CD4-positive, alpha-beta T cell (primary cell): ENCODE measurements at regions not wholly inside any gene's neighbourhood (a gene's known extent, or its start where the extent isn't known, plus 50 kb on each side); places are given as distances from the start of the nearest gene placed in this dataset.

Source experiments
- ATAC-seq: fragments of 200-7000 bp; cut with Tn5 transposase; one replicate; pipeline ENCODE4 v1.10.0; 2022; ENCODE audit warnings: mild to moderate bottlenecking; ENCODE audit not compliant: poor library complexity
- CTCF ChIA-PET: fragments of 350-600 bp; sonication (Branson Sonifier 250); formaldehyde crosslinking; loops from one replicate; lab custom pipeline; 2021; ENCODE audit warnings: antibody characterized with exemption, inconsistent platforms; lab: Charles Lee
- POLR2A ChIA-PET: fragments of 350-600 bp; sonication (Branson Sonifier 250); formaldehyde crosslinking; loops from one replicate; lab custom pipeline; 2021; ENCODE audit warnings: antibody characterized with exemption, inconsistent platforms; lab: Charles Lee
- DNase-seq, 14 experiments: peaks; one replicate each; pipeline ENCODE4 v3.0.0-alpha.2; 2013 to 2020; ENCODE audit warnings: mixed read lengths in 2 of 14
- H3K27ac ChIP-seq, 2 donors: one replicate each; pipeline versions ENCODE4 v1.5.1 to v1.7.0; 2013; ENCODE audit warnings: low read length in 2 of 2, low read depth in 1 of 2, mild to moderate bottlenecking in 1 of 2
- H3K27me3 ChIP-seq, 2 experiments: 1 replicate in 1 of 2; 2 replicates in 1 of 2; pipeline versions ENCODE4 v1.6.1 to v1.7.0; 2013; ENCODE audit warnings: low read length in 2 of 2, control low read depth in 1 of 2, mild to moderate bottlenecking in 1 of 2, moderate library complexity in 1 of 2; ENCODE audit not compliant: insufficient read depth in 2 of 2, control insufficient read depth in 1 of 2
- H3K36me3 ChIP-seq: one replicate; pipeline ENCODE4 v1.6.1; 2013; ENCODE audit warnings: low read length, control low read depth; ENCODE audit not compliant: insufficient read depth
- H3K4me1 ChIP-seq: one replicate; pipeline ENCODE4 v1.6.1; 2013; ENCODE audit warnings: low read length, control low read depth; ENCODE audit not compliant: insufficient read depth
- H3K4me3 ChIP-seq: one replicate; pipeline ENCODE4 v1.5.1; 2013; ENCODE audit warnings: mild to moderate bottlenecking, low read length, moderate library complexity
- H3K9me3 ChIP-seq, 2 experiments: 1 replicate in 1 of 2; 2 replicates in 1 of 2; pipeline versions ENCODE4 v1.6.1 to v1.7.0; 2013; ENCODE audit warnings: low read length in 2 of 2, mild to moderate bottlenecking in 2 of 2, control low read depth in 1 of 2, moderate library complexity in 1 of 2; ENCODE audit not compliant: control insufficient read depth in 1 of 2, insufficient read depth in 1 of 2
- H3K27ac Mint-ChIP-seq: one replicate; pipeline ENCODE4 v1.8.0; 2020; ENCODE audit warnings: mixed read lengths
- H3K27me3 Mint-ChIP-seq: one replicate; pipeline ENCODE4 v1.8.0; 2021; ENCODE audit warnings: mixed read lengths
- H3K36me3 Mint-ChIP-seq: one replicate; pipeline ENCODE4 v1.8.0; 2021; ENCODE audit warnings: low read depth, mixed read lengths
- H3K4me1 Mint-ChIP-seq: one replicate; pipeline ENCODE4 v1.8.0; 2021; ENCODE audit warnings: low read depth, mixed read lengths
- H3K4me3 Mint-ChIP-seq: one replicate; pipeline ENCODE4 v1.8.0; 2020; ENCODE audit warnings: mild to moderate bottlenecking, mixed read lengths
- H3K9me3 Mint-ChIP-seq: one replicate; pipeline ENCODE4 v1.8.0; 2020; ENCODE audit warnings: mixed read lengths
- CTCF ChIP-seq: fragments of 200-600 bp; IDR thresholded peaks from one replicate; pipeline ENCODE4 v1.8.0; 2022; ENCODE audit warnings: antibody characterized with exemption, mild to moderate bottlenecking
- intact Hi-C, 2 experiments: fragments of 100-400 bp; cut with DNase I in 1 of 2; cut with micrococcal nuclease in 1 of 2; formaldehyde crosslinking; loops; one replicate each; pipeline versions ENCODE4 v1.15.1 to v1.9.0; 2023 to 2025; cut with DNase I, micrococcal nuclease

- Histone ChIP-seq H3K9me3 (no peaks in the 10 kb centered on the region), H3K27me3 (peaks cover 6 to 10% of the 10 kb centered on the region in 2 experiments), H3K27ac (no peak overlapping the region), H3K36me3 (no peaks in the 10 kb centered on the region), H3K4me1 (peaks cover 6% of the 10 kb centered on the region), H3K4me3 (no peak overlapping the region)
- Mint-ChIP-seq H3K4me3 (no peak overlapping the region), H3K27ac (no peak overlapping the region), H3K27me3 (peaks cover 33% of the 10 kb centered on the region), H3K36me3 (no peaks in the 10 kb centered on the region), H3K4me1 (no peaks in the 10 kb centered on the region), H3K9me3 (no peaks in the 10 kb centered on the region)
- ATAC-seq, result no peak
- no peak for DNase-seq
- no peak for TF ChIP-seq CTCF
- ChIA-PET CTCF (interaction anchor here (1.2 to 1.3 kb wide), 2 partner anchors 297 to 300 kb away, joined by 3 to 4 read pairs; no protein-coding TSS in a partner anchor), POLR2A (no interaction called here)
- intact Hi-C loops, result loop anchor here (2.0 to 5.0 kb wide), 5 partner anchors 186 to 983 kb away; no protein-coding TSS in a partner anchor
Observed at GRCh38 chr4:26028133-26028792, 114.2 kb downstream of the SMIM20 start.

DNA sequence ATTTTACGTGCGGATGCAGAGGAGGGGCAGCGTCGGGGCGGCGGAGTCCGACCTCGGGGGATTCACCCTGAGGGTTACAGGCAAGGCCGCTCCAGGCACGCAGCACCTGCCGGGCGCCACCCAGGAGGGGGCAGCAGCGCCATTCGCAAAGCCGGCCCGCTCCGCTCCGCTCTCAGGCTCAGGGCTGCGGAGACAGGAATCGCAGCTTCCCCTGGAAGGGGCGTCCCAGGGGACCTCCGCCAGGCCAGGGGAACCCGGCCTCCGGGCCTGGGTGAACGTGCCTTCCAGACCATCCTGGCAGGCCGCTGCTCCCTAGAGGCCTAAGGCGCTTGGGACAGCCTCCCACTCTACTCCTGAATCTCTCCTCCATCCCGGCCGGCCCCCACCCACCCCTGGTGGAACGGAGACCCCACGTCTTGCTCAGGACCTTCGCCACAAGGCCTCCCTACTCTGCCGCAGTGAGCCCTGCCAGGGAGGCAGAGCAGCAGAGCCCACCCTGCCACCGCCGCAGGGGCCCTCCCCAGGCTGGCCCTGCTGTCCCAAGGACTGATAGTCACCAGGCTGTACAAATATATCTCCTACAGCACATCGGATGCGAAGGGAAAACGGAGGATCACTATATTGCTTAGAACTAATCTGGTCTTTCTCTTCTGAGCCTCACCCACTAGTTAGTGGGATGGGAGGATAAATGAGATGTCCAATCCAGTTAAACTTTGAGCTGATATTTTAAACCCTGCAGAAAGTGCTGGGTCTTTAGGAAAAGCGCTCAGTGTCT is 115.0 kb downstream of the SMIM20 start:
- Mint-ChIP-seq H3K9me3 (no peaks in the 10 kb centered on the region), H3K27me3 (peaks cover 25% of the 10 kb centered on the region), H3K27ac (no peak overlapping the region), H3K4me1 (no peaks in the 10 kb centered on the region), H3K4me3 (no peak overlapping the region), H3K36me3 (no peaks in the 10 kb centered on the region)
- H3K27me3 ChIP-seq, result peaks cover 6 to 7% of the 10 kb centered on the region in 2 experiments
- H3K27ac ChIP-seq, result no peak overlapping the region
- peaks cover 6% of the 10 kb centered on the region for H3K4me1 ChIP-seq
- H3K9me3 ChIP-seq, result no peaks in the 10 kb centered on the region
- intact Hi-C loops, result loop anchor here (2.0 to 5.0 kb wide), 5 partner anchors 187 to 982 kb away; no protein-coding TSS in a partner anchor
- ChIA-PET CTCF (interaction anchor here (0.9 to 1.3 kb wide), 3 partner anchors 284 to 299 kb away, joined by 3 to 4 read pairs (median 3); no protein-coding TSS in a partner anchor), POLR2A (no interaction called here)
- H3K36me3 ChIP-seq, result no peaks in the 10 kb centered on the region
- no peak overlapping the region for H3K4me3 ChIP-seq
- ATAC-seq (peak; percentile 63), DNase-seq (peak; percentile 22 to 73 (median 49))
- TF ChIP-seq CTCF, result peak; percentile 52

DNA sequence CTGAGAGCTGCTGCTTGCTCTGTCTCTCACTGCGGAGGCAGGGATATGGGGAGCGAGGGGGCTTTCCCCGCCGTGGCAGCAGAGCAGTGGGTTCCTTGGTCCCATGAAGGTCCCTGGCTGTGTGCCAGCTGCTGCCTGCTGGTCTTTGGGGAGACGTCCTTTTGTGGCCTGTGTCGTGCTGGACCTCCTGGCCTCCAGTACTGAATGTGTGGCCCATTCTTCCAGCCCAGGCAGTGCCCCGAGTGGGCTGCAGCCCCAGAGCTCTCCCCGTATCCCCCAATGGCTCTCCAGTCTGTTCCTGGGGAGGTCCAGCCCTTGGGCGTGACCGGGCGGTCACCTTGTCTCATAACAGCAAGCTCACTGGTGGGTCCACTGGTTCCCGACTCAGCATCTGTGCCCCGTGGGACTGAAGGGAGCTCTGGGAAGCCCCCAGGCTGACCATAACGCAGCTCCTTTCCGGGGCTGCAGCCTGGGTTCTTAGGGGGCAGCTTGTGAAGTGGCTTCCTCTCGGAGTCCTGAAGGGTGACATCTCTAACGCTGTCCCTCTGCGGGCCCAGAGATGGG is 115.6 kb downstream of the SMIM20 start:
- H3K36me3 ChIP-seq, result no peaks in the 10 kb centered on the region
- Mint-ChIP-seq H3K36me3 (no peaks in the 10 kb centered on the region), H3K4me3 (no peak overlapping the region), H3K4me1 (no peaks in the 10 kb centered on the region), H3K9me3 (no peaks in the 10 kb centered on the region), H3K27ac (no peak overlapping the region), H3K27me3 (peaks cover 21% of the 10 kb centered on the region)
- H3K4me1 ChIP-seq, result peaks cover 6% of the 10 kb centered on the region
- CTCF ChIA-PET, result interaction anchor here (0.9 to 1.3 kb wide), 3 partner anchors 283 to 299 kb away, joined by 3 to 4 read pairs (median 3); no protein-coding TSS in a partner anchor
- H3K27me3 ChIP-seq, result peaks cover 6% of the 10 kb centered on the region in 2 experiments
- ATAC-seq (no peak), DNase-seq (no peak)
- H3K4me3 ChIP-seq, result no peak overlapping the region
- intact Hi-C loops, result loop anchor here (2.0 to 5.0 kb wide), 5 partner anchors 187 to 981 kb away; no protein-coding TSS in a partner anchor
- POLR2A ChIA-PET, result no interaction called here
- H3K9me3 ChIP-seq, result no peaks in the 10 kb centered on the region
- TF ChIP-seq CTCF, result no peak
- H3K27ac ChIP-seq, result no peak overlapping the region
